GM12891 (cell line): ENCODE measurements at regions not wholly inside any gene's neighbourhood (a gene's known extent, or its start where the extent isn't known, plus 50 kb on each side); places are given as distances from the start of the nearest gene placed in this dataset.

Experiments used
- POLR2A ChIP-seq: IDR thresholded peaks from 2 replicates; pipeline ENCODE4 v1.6.1; 2011; ENCODE audit warnings: low read depth, low read length, control low read depth
- POLR2AphosphoS5 ChIP-seq: IDR thresholded peaks from 2 replicates; pipeline ENCODE4 v1.6.1; 2011; ENCODE audit warnings: low read depth, low read length, control low read depth
- POU2F2 ChIP-seq: IDR thresholded peaks from 2 replicates; pipeline ENCODE4 v1.6.1; 2011; ENCODE audit warnings: low read depth, mild to moderate bottlenecking, control low read depth, low read length, moderate library complexity
- TAF1 ChIP-seq: IDR thresholded peaks from 2 replicates; pipeline ENCODE4 v1.6.1; 2011; ENCODE audit warnings: low read depth, low read length, control low read depth

- TF ChIP-seq POLR2A (no peak), POLR2AphosphoS5 (no peak), TAF1 (no peak), POU2F2 (no peak)
Observed at GRCh38 chr21:27646691-27647090, 679.8 kb upstream of the ADAMTS5 start.
